ENCODE measurements at regions not wholly inside any gene's neighbourhood (a gene's known extent, or its start where the extent isn't known, plus 50 kb on each side); places are given as distances from the start of the nearest gene placed in this dataset.

- TF ChIP-seq CTCF (IDR thresholded peaks at IDR 0.05): no peak
- TF ChIP-seq POLR2A (IDR thresholded peaks at IDR 0.05): no peak
These were observed 68.3 kb downstream of the SYF2 start for GRCh38 chr1:25163986-25164385.
